ENCODE measurements at regions not wholly inside any gene's neighbourhood (a gene's known extent, or its start where the extent isn't known, plus 50 kb on each side); places are given as distances from the start of the nearest gene placed in this dataset.

GRCh38 chr20:55090286-55090685 is 614.9 kb downstream of the DOK5 start:
- Mint-ChIP-seq H3K4me1 (peaks cover 15 to 17% of the 10 kb centered on the region in 2 experiments), H3K36me3 (ENCODE audit: insufficient read depth in 1 of 3, low read depth in 3 of 3) (peaks cover 0 to 5% (median 1%) of the 10 kb centered on the region in 3 experiments; a peak in 3 of 7 replicates), H3K9me3 (peaks cover 3% of the 10 kb centered on the region in 2 experiments; a peak in 4 of 5 replicates), H3K4me3 (no peak overlapping the region), H3K27me3 (ENCODE audit: low read depth) (peaks cover 7% of the 10 kb centered on the region), H3K27ac (no peak overlapping the region; a peak in 1 of 7 replicates)
- Histone ChIP-seq H2BK15ac (ENCODE audit: low read depth, low read length) (no peak overlapping the region), H4K91ac (ENCODE audit: insufficient read length, low read depth, low read length) (no peak overlapping the region), H3K79me1 (ENCODE audit: insufficient read depth, low read depth, low read length, poor library complexity, severe bottlenecking) (no peaks in the 10 kb centered on the region), H3K56ac (ENCODE audit: insufficient read length, low read depth, low read length) (no peak overlapping the region), H4K5ac (ENCODE audit: insufficient read length, low read depth, low read length) (no peak overlapping the region), H3T11ph (ENCODE audit: low read length) (no peak overlapping the region), H2BK12ac (ENCODE audit: insufficient read length, low read depth, low read length) (no peak overlapping the region), H3K9me3 (ENCODE audit: control insufficient read depth, low read depth, low read length) (no peaks in the 10 kb centered on the region), H3K4me2 (ENCODE audit: insufficient read depth, insufficient read length, low read length) (no peak overlapping the region), H3K4me1 (ENCODE audit: insufficient read depth, low read length) (no peaks in the 10 kb centered on the region), H2BK5ac (ENCODE audit: insufficient read length, low read length) (no peak overlapping the region), H3K18ac (ENCODE audit: insufficient read length, low read depth, low read length) (no peak overlapping the region), H3K14ac (ENCODE audit: insufficient read depth, low read length) (no peak overlapping the region), H3K23ac (ENCODE audit: insufficient read length, low read depth, low read length) (no peak overlapping the region), H4K20me1 (ENCODE audit: control insufficient read depth, insufficient read depth, insufficient read length) (no peaks in the 10 kb centered on the region), H3K27ac (ENCODE audit: insufficient read length, low read depth, low read length) (no peak overlapping the region), H2AFZ (ENCODE audit: low read length) (no peak overlapping the region), H2AK5ac (ENCODE audit: insufficient read length, low read length) (no peak overlapping the region), H2BK20ac (ENCODE audit: low read depth, low read length, poor library complexity, severe bottlenecking) (no peak overlapping the region), H3K4ac (ENCODE audit: low read depth, low read length) (no peak overlapping the region), H3K23me2 (ENCODE audit: insufficient read length, low read depth, low read length, poor library complexity, severe bottlenecking) (no peaks in the 10 kb centered on the region), H3K27me3 (ENCODE audit: insufficient read depth, low read length) (no peaks in the 10 kb centered on the region), H2BK120ac (ENCODE audit: low read depth, low read length, poor library complexity, severe bottlenecking) (no peak overlapping the region), H4K8ac (replicated peaks; ENCODE audit: insufficient read length, low read depth, low read length) (no peak overlapping the region), H3K79me2 (ENCODE audit: insufficient read depth, low read length) (no peaks in the 10 kb centered on the region), H3K9ac (ENCODE audit: extremely low read depth, insufficient read length, low read length) (no peak overlapping the region)
- DNase-seq = no peak
- TF ChIP-seq CTCF (conservative IDR thresholded peaks at IDR 0.05) = no peak
- no CpG with 5 or more reads among the region's 4 CpGs for WGBS (ENCODE audit: extremely low coverage, insufficient read length, low lambda C conversion rate)

Data from H9 (cell line).